GM23338 (cell line): ENCODE measurements at regions not wholly inside any gene's neighbourhood (a gene's known extent, or its start where the extent isn't known, plus 50 kb on each side); places are given as distances from the start of the nearest gene placed in this dataset.

Source experiments
- ATAC-seq: fragments of 200-7000 bp; cut with Tn5 transposase; 3 replicates; pipeline ENCODE4 v1.9.1; 2020
- DNase-seq: peaks from one replicate; pipeline ENCODE4 v3.0.0-alpha.2; 2015; ENCODE audit warnings: low spot score
- H2AFZ ChIP-seq: fragments of 200-600 bp; sonication (generic); 2 replicates; pipeline ENCODE4 v1.8.0; 2016; ENCODE audit warnings: antibody characterized with exemption, mild to moderate bottlenecking, moderate library complexity
- H3F3A ChIP-seq: fragments of 200-600 bp; sonication (generic); replicated peaks from 2 replicates; pipeline ENCODE4 v1.8.0; 2017; ENCODE audit warnings: antibody characterized with exemption, mixed run types, low read depth
- H3K27ac ChIP-seq: fragments of 200-600 bp; sonication (generic); 2 replicates; pipeline ENCODE4 v1.6.1; 2016; ENCODE audit warnings: low read depth
- H3K27me3 ChIP-seq: fragments of 200-600 bp; sonication (generic); 2 replicates; pipeline ENCODE4 v1.8.0; 2016; ENCODE audit warnings: mild to moderate bottlenecking, mixed run types, moderate library complexity; ENCODE audit not compliant: insufficient read depth
- H3K36me3 ChIP-seq: fragments of 200-600 bp; sonication (generic); 2 replicates; pipeline ENCODE4 v1.8.0; 2016; ENCODE audit warnings: mild to moderate bottlenecking; ENCODE audit not compliant: insufficient read depth
- H3K4me1 ChIP-seq: fragments of 200-600 bp; sonication (generic); 2 replicates; pipeline ENCODE4 v1.8.0; 2016; ENCODE audit warnings: mild to moderate bottlenecking, moderate library complexity; ENCODE audit not compliant: insufficient read depth
- H3K4me2 ChIP-seq: fragments of 200-600 bp; sonication (generic); 2 replicates; pipeline ENCODE4 v1.7.1; 2017; ENCODE audit warnings: mixed run types
- H3K4me3 ChIP-seq: fragments of 200-600 bp; sonication (generic); 2 replicates; pipeline ENCODE4 v1.6.1; 2016; ENCODE audit warnings: mixed run types
- H3K79me2 ChIP-seq: fragments of 200-600 bp; sonication (generic); replicated peaks from 2 replicates; pipeline ENCODE4 v1.8.0; 2017; ENCODE audit warnings: mild to moderate bottlenecking; ENCODE audit not compliant: insufficient read depth
- H3K9me2 ChIP-seq: fragments of 200-600 bp; sonication (generic); 2 replicates; pipeline ENCODE4 v1.8.0; 2017; ENCODE audit not compliant: insufficient read depth
- H4K20me1 ChIP-seq: fragments of 200-600 bp; sonication (generic); replicated peaks from 2 replicates; pipeline ENCODE4 v1.8.0; 2017; ENCODE audit warnings: mild to moderate bottlenecking; ENCODE audit not compliant: insufficient read depth
- H3K27ac Mint-ChIP-seq: 2 replicates; pipeline ENCODE4 v1.8.0; 2020; ENCODE audit warnings: inconsistent platforms, mild to moderate bottlenecking, moderate library complexity, mixed read lengths
- H3K27me3 Mint-ChIP-seq: 3 replicates; pipeline ENCODE4 v1.8.0; 2022; ENCODE audit warnings: low read depth, mild to moderate bottlenecking, moderate library complexity, mixed read lengths, inconsistent platforms; ENCODE audit not compliant: insufficient read depth, poor library complexity
- H3K36me3 Mint-ChIP-seq: 3 replicates; pipeline ENCODE4 v1.8.0; 2021; ENCODE audit warnings: low read depth, mild to moderate bottlenecking, inconsistent platforms, moderate library complexity, mixed read lengths
- H3K4me1 Mint-ChIP-seq: 3 replicates; pipeline ENCODE4 v1.8.0; 2020; ENCODE audit warnings: mild to moderate bottlenecking, inconsistent platforms, mixed read lengths
- H3K4me3 Mint-ChIP-seq: 3 replicates; pipeline ENCODE4 v1.8.0; 2021; ENCODE audit warnings: moderate library complexity, mild to moderate bottlenecking, inconsistent platforms, mixed read lengths
- H3K9me3 Mint-ChIP-seq: 3 replicates; pipeline ENCODE4 v1.8.0; 2020; ENCODE audit warnings: moderate library complexity, mild to moderate bottlenecking, inconsistent platforms, mixed read lengths
- CREB1 ChIP-seq: fragments of 250-450 bp; sonication (Bioruptor Pico); IDR thresholded peaks from 2 replicates; pipeline ENCODE4 v1.5.0; 2020; ENCODE audit warnings: low read depth, mild to moderate bottlenecking, moderate library complexity
- CTCF ChIP-seq, 2 experiments: fragments of 200-600 bp in 1 of 2; sonication (generic) in 1 of 2; conservative IDR thresholded peaks; 2 replicates each; pipeline versions ENCODE4 v1.5.1 to v1.6.1; 2016 to 2017; ENCODE audit warnings: antibody characterized with exemption in 2 of 2, low read depth in 2 of 2, mild to moderate bottlenecking in 2 of 2, moderate library complexity in 1 of 2
- ETS1 ChIP-seq: IDR thresholded peaks from 2 replicates; pipeline ENCODE4 v1.6.1; 2016; ENCODE audit warnings: antibody characterized with exemption
- EZH2 ChIP-seq: fragments of 200-600 bp; sonication (generic); IDR thresholded peaks from one replicate; pipeline ENCODE4 v1.8.0; 2017; ENCODE audit warnings: antibody characterized with exemption, mild to moderate bottlenecking, low read depth; ENCODE audit not compliant: unreplicated experiment
- EZH2phosphoT487 ChIP-seq: fragments of 200-600 bp; sonication (generic); IDR thresholded peaks from one replicate; pipeline ENCODE4 v1.8.1; 2018; ENCODE audit warnings: antibody characterized with exemption; ENCODE audit not compliant: unreplicated experiment
- JUNB ChIP-seq: IDR thresholded peaks from one replicate; pipeline ENCODE4 v1.6.1; 2016; ENCODE audit warnings: antibody characterized with exemption; ENCODE audit not compliant: unreplicated experiment
- NANOG ChIP-seq: IDR thresholded peaks from 2 replicates; pipeline ENCODE4 v1.6.1; 2016; ENCODE audit warnings: antibody characterized with exemption, borderline replicate concordance
- POLR2AphosphoS5 ChIP-seq: IDR thresholded peaks from 2 replicates; pipeline ENCODE4 v1.6.1; 2016; ENCODE audit warnings: antibody characterized with exemption, low read depth
- STAT1 ChIP-seq: IDR thresholded peaks from one replicate; pipeline ENCODE4 v1.6.1; 2016; ENCODE audit warnings: antibody characterized with exemption; ENCODE audit not compliant: unreplicated experiment
- ZNF114 ChIP-seq: fragments of 250-450 bp; sonication (Bioruptor Pico); IDR thresholded peaks from 2 replicates; pipeline ENCODE4 v1.5.0; 2020; ENCODE audit warnings: mild to moderate bottlenecking, moderate library complexity
- ZNF331 ChIP-seq: fragments of 250-450 bp; sonication (Bioruptor Pico); IDR thresholded peaks from 2 replicates; pipeline ENCODE4 v1.5.0; 2020; ENCODE audit warnings: low read depth, mild to moderate bottlenecking, moderate library complexity
- TF ChIP-seq, protein P1 (sequence below): IDR thresholded peaks from one replicate; pipeline ENCODE4 v1.6.1; 2018; ENCODE audit warnings: antibody characterized with exemption; ENCODE audit not compliant: unreplicated experiment
- TF ChIP-seq, protein P2 (sequence below): fragments of 250-450 bp; sonication (Bioruptor Pico); IDR thresholded peaks from 2 replicates; pipeline ENCODE4 v1.5.0; 2020; ENCODE audit warnings: mild to moderate bottlenecking, moderate library complexity

GRCh38 chr6:134527108-134527787 is 209.3 kb upstream of the SGK1 start:
- Mint-ChIP-seq H3K9me3 (no peaks in the 10 kb centered on the region), H3K27me3 (peaks cover 3% of the 10 kb centered on the region), H3K4me1 (peaks cover 8% of the 10 kb centered on the region), H3K27ac (0 out of 2 replicates have a peak overlapping the region, but pooled peaks have one; percentile 14), H3K4me3 (no peak overlapping the region), H3K36me3 (no peaks in the 10 kb centered on the region)
- no peaks in the 10 kb centered on the region for H3F3A ChIP-seq
- no peaks in the 10 kb centered on the region for H3K4me1 ChIP-seq
- no peaks in the 10 kb centered on the region for H3K9me2 ChIP-seq
- TF ChIP-seq STAT1 (no peak), JUNB (no peak), ETS1 (no peak), CTCF (conservative IDR thresholded peaks at IDR 0.05; ENCODE audit: low read depth in 2 of 2) (no peak), ZNF331 (CRISPR knock-in tag) (no peak), ZNF114 (CRISPR knock-in tag) (no peak), POLR2AphosphoS5 (no peak), EZH2phosphoT487 (no peak), EZH2 (no peak), NANOG (no peak), CREB1 (CRISPR knock-in tag) (no peak)
- TF ChIP-seq, protein P1, sequence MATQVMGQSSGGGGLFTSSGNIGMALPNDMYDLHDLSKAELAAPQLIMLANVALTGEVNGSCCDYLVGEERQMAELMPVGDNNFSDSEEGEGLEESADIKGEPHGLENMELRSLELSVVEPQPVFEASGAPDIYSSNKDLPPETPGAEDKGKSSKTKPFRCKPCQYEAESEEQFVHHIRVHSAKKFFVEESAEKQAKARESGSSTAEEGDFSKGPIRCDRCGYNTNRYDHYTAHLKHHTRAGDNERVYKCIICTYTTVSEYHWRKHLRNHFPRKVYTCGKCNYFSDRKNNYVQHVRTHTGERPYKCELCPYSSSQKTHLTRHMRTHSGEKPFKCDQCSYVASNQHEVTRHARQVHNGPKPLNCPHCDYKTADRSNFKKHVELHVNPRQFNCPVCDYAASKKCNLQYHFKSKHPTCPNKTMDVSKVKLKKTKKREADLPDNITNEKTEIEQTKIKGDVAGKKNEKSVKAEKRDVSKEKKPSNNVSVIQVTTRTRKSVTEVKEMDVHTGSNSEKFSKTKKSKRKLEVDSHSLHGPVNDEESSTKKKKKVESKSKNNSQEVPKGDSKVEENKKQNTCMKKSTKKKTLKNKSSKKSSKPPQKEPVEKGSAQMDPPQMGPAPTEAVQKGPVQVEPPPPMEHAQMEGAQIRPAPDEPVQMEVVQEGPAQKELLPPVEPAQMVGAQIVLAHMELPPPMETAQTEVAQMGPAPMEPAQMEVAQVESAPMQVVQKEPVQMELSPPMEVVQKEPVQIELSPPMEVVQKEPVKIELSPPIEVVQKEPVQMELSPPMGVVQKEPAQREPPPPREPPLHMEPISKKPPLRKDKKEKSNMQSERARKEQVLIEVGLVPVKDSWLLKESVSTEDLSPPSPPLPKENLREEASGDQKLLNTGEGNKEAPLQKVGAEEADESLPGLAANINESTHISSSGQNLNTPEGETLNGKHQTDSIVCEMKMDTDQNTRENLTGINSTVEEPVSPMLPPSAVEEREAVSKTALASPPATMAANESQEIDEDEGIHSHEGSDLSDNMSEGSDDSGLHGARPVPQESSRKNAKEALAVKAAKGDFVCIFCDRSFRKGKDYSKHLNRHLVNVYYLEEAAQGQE: no peak
- TF ChIP-seq, protein P2, sequence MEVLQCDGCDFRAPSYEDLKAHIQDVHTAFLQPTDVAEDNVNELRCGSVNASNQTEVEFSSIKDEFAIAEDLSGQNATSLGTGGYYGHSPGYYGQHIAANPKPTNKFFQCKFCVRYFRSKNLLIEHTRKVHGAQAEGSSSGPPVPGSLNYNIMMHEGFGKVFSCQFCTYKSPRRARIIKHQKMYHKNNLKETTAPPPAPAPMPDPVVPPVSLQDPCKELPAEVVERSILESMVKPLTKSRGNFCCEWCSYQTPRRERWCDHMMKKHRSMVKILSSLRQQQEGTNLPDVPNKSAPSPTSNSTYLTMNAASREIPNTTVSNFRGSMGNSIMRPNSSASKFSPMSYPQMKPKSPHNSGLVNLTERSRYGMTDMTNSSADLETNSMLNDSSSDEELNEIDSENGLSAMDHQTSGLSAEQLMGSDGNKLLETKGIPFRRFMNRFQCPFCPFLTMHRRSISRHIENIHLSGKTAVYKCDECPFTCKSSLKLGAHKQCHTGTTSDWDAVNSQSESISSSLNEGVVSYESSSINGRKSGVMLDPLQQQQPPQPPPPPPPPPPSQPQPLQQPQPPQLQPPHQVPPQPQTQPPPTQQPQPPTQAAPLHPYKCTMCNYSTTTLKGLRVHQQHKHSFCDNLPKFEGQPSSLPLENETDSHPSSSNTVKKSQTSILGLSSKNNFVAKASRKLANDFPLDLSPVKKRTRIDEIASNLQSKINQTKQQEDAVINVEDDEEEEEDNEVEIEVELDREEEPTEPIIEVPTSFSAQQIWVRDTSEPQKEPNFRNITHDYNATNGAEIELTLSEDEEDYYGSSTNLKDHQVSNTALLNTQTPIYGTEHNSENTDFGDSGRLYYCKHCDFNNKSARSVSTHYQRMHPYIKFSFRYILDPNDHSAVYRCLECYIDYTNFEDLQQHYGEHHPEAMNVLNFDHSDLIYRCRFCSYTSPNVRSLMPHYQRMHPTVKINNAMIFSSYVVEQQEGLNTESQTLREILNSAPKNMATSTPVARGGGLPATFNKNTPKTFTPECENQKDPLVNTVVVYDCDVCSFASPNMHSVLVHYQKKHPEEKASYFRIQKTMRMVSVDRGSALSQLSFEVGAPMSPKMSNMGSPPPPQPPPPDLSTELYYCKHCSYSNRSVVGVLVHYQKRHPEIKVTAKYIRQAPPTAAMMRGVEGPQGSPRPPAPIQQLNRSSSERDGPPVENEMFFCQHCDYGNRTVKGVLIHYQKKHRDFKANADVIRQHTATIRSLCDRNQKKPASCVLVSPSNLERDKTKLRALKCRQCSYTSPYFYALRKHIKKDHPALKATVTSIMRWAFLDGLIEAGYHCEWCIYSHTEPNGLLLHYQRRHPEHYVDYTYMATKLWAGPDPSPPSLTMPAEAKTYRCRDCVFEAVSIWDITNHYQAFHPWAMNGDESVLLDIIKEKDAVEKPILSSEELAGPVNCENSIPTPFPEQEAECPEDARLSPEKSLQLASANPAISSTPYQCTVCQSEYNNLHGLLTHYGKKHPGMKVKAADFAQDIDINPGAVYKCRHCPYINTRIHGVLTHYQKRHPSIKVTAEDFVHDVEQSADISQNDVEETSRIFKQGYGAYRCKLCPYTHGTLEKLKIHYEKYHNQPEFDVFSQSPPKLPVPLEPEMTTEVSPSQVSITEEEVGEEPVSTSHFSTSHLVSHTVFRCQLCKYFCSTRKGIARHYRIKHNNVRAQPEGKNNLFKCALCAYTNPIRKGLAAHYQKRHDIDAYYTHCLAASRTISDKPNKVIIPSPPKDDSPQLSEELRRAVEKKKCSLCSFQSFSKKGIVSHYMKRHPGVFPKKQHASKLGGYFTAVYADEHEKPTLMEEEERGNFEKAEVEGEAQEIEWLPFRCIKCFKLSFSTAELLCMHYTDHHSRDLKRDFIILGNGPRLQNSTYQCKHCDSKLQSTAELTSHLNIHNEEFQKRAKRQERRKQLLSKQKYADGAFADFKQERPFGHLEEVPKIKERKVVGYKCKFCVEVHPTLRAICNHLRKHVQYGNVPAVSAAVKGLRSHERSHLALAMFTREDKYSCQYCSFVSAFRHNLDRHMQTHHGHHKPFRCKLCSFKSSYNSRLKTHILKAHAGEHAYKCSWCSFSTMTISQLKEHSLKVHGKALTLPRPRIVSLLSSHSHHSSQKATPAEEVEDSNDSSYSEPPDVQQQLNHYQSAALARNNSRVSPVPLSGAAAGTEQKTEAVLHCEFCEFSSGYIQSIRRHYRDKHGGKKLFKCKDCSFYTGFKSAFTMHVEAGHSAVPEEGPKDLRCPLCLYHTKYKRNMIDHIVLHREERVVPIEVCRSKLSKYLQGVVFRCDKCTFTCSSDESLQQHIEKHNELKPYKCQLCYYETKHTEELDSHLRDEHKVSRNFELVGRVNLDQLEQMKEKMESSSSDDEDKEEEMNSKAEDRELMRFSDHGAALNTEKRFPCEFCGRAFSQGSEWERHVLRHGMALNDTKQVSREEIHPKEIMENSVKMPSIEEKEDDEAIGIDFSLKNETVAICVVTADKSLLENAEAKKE (CRISPR knock-in tag): no peak
- no peak overlapping the region for H3K4me3 ChIP-seq
- no peaks in the 10 kb centered on the region for H3K79me2 ChIP-seq
- no peaks in the 10 kb centered on the region for H4K20me1 ChIP-seq
- H3K36me3 ChIP-seq: no peaks in the 10 kb centered on the region
- no peak overlapping the region for H3K4me2 ChIP-seq
- DNase-seq (no peak), ATAC-seq (no peak)
- no peak overlapping the region for H2AFZ ChIP-seq
- no peaks in the 10 kb centered on the region for H3K27me3 ChIP-seq
- no peak overlapping the region for H3K27ac ChIP-seq
